IPS-15b (cell line): ENCODE measurements at regions not wholly inside any gene's neighbourhood (a gene's known extent, or its start where the extent isn't known, plus 50 kb on each side); places are given as distances from the start of the nearest gene placed in this dataset.

Experiments
- H3K27me3 ChIP-seq: one replicate; pipeline ENCODE4 v1.6.1; 2013; ENCODE audit warnings: low read length; ENCODE audit not compliant: control insufficient read depth, insufficient read depth
- H3K36me3 ChIP-seq: one replicate; pipeline ENCODE4 v1.6.1; 2013; ENCODE audit warnings: low read length; ENCODE audit not compliant: control insufficient read depth, insufficient read depth
- H3K4me1 ChIP-seq: one replicate; pipeline ENCODE4 v1.6.1; 2013; ENCODE audit warnings: mild to moderate bottlenecking, low read length; ENCODE audit not compliant: control insufficient read depth, insufficient read depth
- H3K4me3 ChIP-seq: one replicate; pipeline ENCODE4 v1.5.1; 2013; ENCODE audit warnings: low read depth, low read length
- H3K9ac ChIP-seq: one replicate; pipeline ENCODE4 v1.6.1; 2013; ENCODE audit warnings: low read depth, mild to moderate bottlenecking, low read length
- H3K9me3 ChIP-seq: one replicate; pipeline ENCODE4 v1.6.1; 2013; ENCODE audit warnings: mild to moderate bottlenecking, low read length; ENCODE audit not compliant: control insufficient read depth, insufficient read depth

DNA sequence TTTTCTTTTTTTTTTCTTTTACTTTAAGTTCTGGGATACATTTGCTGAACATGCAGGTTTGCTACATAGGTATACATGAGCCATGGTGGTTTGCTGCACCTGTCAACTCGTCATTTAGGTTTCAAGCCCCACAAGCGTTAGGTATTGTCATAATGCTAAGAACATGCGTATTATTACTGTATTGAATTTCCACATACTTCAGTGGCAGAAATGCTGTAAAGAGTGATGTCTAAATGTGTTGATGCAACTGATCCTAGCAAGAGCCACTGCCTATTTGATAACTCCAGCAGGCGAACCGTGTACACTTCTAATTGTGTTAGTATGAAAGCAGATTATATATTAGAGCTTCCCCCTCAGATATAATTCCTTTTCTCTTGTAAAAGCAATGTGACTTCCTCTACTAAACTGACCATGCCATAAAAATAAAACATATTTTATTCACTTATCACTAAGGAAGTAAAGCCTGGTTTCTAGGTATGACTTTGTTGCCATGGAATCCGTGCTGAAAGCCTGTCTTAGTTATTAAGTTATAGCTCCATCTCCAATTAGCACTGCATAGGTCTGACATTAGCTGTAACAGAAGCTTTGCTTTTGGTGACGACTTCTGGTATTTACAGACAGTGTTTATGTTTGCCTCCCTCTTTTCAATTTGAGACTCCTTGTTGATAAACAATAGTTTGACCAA is 280.0 kb downstream of the GALR1 start:
- H3K9me3 ChIP-seq: no peaks in the 10 kb centered on the region
- no peaks in the 10 kb centered on the region for H3K27me3 ChIP-seq
- H3K36me3 ChIP-seq: no peaks in the 10 kb centered on the region
- H3K9ac ChIP-seq: no peak overlapping the region
- H3K4me1 ChIP-seq: no peaks in the 10 kb centered on the region
- H3K4me3 ChIP-seq: no peak overlapping the region

- Histone ChIP-seq H3K36me3 (no peaks in the 10 kb centered on the region), H3K4me1 (no peaks in the 10 kb centered on the region), H3K9ac (no peak overlapping the region), H3K4me3 (no peak overlapping the region), H3K9me3 (no peaks in the 10 kb centered on the region), H3K27me3 (no peaks in the 10 kb centered on the region)
Measured at GRCh38 chr18:77530732-77531131, 281.1 kb downstream of the GALR1 start.

DNA sequence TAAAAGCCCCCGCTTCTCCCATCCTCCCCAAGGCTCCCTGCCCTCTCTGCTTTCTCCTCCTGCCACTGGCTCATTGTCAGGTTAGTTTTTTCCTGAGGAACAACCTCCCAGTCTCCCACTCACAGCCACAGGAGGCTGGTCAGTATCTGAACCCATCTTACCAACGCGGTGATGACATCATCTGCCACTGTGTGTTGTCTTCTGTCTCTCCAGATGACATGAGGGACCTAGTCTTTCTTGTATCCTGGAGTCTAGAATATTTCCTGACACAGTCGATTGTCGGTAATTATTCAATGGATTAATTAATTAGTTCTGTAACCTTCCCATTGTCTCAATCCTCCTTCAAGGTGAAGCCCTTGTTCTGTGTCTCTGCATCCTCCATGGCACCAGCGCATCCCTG is 290.2 kb downstream of the GALR1 start:
- Histone ChIP-seq H3K4me3 (no peak overlapping the region), H3K27me3 (no peaks in the 10 kb centered on the region), H3K9me3 (no peaks in the 10 kb centered on the region), H3K36me3 (no peaks in the 10 kb centered on the region), H3K9ac (no peak overlapping the region), H3K4me1 (no peaks in the 10 kb centered on the region)

- H3K9ac ChIP-seq: no peak overlapping the region
- no peaks in the 10 kb centered on the region for H3K36me3 ChIP-seq
- no peaks in the 10 kb centered on the region for H3K4me1 ChIP-seq
- H3K27me3 ChIP-seq: no peaks in the 10 kb centered on the region
- H3K9me3 ChIP-seq: no peaks in the 10 kb centered on the region
- no peak overlapping the region for H3K4me3 ChIP-seq
Measured at GRCh38 chr18:77544792-77545191, 295.1 kb downstream of the GALR1 start.

- no peaks in the 10 kb centered on the region for H3K36me3 ChIP-seq
- no peaks in the 10 kb centered on the region for H3K9me3 ChIP-seq
- H3K4me3 ChIP-seq: no peak overlapping the region
- no peaks in the 10 kb centered on the region for H3K27me3 ChIP-seq
- no peaks in the 10 kb centered on the region for H3K4me1 ChIP-seq
- no peak overlapping the region for H3K9ac ChIP-seq
Measured at GRCh38 chr18:77547757-77548156, 298.1 kb downstream of the GALR1 start.

DNA sequence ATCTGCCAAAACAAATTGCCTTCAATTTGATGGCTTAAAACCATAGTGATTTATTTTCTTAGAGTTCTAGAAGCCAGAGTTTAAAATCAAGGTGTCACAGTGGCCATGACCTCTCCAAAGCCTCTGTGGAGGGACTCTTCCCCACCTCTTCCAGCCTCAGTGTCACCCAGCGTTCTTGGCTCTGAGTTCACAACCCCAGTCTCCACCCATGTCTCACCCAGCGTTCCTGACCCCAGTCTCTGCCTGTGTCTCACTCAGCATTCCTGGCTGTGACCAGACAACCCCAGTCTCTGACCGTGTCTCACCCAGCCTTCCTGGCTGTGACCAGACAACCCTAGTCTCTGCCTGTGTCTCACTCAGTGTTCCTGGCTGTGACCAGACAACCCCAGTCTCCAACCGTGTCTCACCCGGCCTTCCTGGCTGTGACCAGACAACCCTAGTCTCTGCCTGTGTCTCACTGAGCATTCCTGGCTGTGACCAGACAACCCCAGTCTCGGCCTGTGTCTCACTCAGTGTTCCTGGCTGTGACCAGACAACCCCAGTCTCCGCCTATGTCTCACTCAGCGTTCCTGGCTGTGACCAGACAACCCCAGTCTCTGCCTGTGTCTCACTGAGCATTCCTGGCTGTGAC is 299.3 kb downstream of the GALR1 start:
- Histone ChIP-seq H3K36me3 (no peaks in the 10 kb centered on the region), H3K9ac (no peak overlapping the region), H3K4me1 (no peaks in the 10 kb centered on the region), H3K27me3 (no peaks in the 10 kb centered on the region), H3K4me3 (no peak overlapping the region), H3K9me3 (no peaks in the 10 kb centered on the region)

DNA sequence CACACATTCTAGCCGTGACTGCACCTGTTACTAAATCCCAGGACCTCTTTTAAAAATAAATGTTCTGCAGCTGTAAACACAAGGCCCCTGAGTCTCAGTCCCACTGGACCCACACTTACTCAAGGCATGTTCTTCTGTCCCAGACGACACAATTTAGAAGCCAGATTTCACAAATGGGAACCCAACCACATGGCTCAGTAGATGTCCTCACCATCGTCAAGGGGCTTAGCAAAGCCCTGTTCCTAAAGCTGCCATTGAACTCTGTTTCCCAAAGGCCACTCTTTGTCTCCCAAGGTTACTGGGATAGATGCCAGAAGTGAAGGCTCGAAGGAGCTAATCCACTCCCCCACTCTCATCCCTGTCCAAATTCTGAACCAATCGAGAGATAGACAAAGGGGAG is 301.0 kb downstream of the GALR1 start:
- no peaks in the 10 kb centered on the region for H3K36me3 ChIP-seq
- H3K9ac ChIP-seq: no peak overlapping the region
- no peak overlapping the region for H3K4me3 ChIP-seq
- no peaks in the 10 kb centered on the region for H3K9me3 ChIP-seq
- H3K4me1 ChIP-seq: no peaks in the 10 kb centered on the region
- H3K27me3 ChIP-seq: no peaks in the 10 kb centered on the region

DNA sequence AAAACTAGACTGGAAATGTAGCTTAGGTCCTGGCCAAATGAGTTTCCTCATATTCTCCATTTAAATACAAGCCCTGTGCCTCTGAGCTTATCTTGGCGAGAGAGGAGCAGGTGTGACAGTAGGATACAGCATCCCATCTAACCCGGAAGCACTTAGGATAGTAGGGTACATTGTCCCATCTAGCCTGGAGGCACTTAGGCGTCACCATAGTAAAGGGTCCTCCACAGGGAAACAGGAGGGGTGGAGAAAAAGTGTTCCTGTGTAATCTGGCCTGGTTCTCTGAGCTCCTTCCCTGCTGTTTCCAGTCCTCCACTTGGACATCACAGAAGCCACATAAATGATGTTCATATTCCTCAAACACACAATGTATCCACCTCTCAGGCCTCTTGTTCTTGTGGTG is 301.4 kb downstream of the GALR1 start:
- H3K36me3 ChIP-seq: no peaks in the 10 kb centered on the region
- H3K4me3 ChIP-seq: no peak overlapping the region
- no peak overlapping the region for H3K9ac ChIP-seq
- H3K9me3 ChIP-seq: no peaks in the 10 kb centered on the region
- H3K4me1 ChIP-seq: no peaks in the 10 kb centered on the region
- H3K27me3 ChIP-seq: no peaks in the 10 kb centered on the region

DNA sequence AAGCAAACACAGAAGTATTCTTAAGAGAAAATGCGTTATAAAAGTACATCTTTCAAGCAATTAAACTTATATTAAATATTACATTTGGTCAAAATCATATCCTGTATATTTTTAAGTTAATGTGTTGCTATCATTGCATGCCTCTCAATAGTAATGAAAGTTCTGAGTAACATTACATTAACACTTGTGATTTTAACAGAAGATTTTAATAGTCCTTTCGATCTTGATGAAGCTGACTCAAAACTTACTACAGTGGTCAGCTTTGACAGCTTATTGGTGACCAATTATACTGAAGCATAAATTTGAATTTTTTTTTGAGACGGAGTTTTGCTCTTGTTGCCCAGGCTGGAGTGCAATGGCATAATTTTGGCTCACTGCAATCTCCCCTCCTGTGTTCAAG is 303.3 kb downstream of the GALR1 start:
- Histone ChIP-seq H3K36me3 (no peaks in the 10 kb centered on the region), H3K9me3 (no peaks in the 10 kb centered on the region), H3K4me3 (no peak overlapping the region), H3K4me1 (no peaks in the 10 kb centered on the region), H3K27me3 (no peaks in the 10 kb centered on the region), H3K9ac (no peak overlapping the region)

GRCh38 chr18:77554061-77554460 is 304.4 kb downstream of the GALR1 start:
- no peaks in the 10 kb centered on the region for H3K9me3 ChIP-seq
- H3K9ac ChIP-seq: no peak overlapping the region
- H3K36me3 ChIP-seq: no peaks in the 10 kb centered on the region
- H3K4me3 ChIP-seq: no peak overlapping the region
- no peaks in the 10 kb centered on the region for H3K27me3 ChIP-seq
- H3K4me1 ChIP-seq: no peaks in the 10 kb centered on the region

DNA sequence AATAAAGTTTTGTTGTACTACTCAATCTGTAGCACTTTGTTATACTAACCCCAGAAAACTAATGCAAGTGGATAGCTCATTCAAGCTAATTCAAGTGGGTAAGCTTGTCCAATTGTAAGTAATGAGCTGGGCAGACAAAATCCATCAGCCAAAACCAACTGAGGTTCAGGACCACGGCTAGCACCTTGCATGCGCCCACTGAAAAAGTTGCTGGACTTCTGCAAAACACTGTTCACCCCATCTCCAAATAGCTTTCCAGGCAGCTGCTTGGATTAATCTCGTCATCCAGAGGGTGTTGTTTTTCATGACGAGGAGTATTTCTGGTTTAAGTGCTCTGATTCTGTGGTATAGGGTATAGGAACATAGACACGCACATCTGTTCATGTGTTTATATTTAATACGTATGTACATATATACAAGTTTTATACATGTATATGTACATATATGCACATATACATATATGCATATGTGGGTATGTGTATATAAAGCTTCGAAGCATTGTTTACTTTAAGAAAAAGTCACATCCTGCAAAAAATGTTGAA is 307.5 kb downstream of the GALR1 start:
- Histone ChIP-seq H3K27me3 (no peaks in the 10 kb centered on the region), H3K36me3 (no peaks in the 10 kb centered on the region), H3K4me3 (no peak overlapping the region), H3K9ac (no peak overlapping the region), H3K4me1 (no peaks in the 10 kb centered on the region), H3K9me3 (no peaks in the 10 kb centered on the region)

DNA sequence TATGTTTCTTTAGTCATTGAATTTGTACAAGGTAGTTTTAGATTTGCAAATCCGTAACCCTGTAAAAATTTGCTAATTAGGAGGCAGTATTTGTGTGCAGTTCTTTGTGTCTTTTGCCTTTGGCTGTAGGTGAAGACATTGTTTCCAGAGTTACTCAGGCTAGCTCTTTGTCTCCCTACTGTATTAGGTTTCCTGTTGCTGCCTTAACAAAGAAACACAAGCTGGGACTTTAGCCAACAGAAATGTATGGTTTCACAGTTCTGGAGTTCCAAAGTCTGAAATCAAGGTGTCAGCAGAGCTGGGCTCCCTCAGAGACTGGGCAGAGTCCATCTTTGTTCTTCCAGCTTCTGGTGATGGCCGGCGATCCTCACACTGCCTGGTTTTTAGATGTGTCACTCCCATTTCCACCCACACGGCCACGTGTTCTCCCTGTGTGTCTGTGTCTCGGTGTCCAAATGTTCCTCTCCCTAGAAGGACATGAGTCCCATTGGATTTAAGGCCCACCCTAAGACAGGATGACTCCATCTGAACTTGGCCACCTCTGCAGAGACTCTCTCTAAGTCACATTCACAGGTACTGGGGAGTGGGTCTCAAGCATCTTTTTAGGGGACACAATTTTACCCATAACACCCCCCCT is 309.7 kb downstream of the GALR1 start:
- H3K4me3 ChIP-seq: no peak overlapping the region
- no peaks in the 10 kb centered on the region for H3K9me3 ChIP-seq
- no peaks in the 10 kb centered on the region for H3K27me3 ChIP-seq
- no peak overlapping the region for H3K9ac ChIP-seq
- no peaks in the 10 kb centered on the region for H3K4me1 ChIP-seq
- H3K36me3 ChIP-seq: no peaks in the 10 kb centered on the region
